ENCODE measurements at regions not wholly inside any gene's neighbourhood (a gene's known extent, or its start where the extent isn't known, plus 50 kb on each side); places are given as distances from the start of the nearest gene placed in this dataset.

- TF ChIP-seq CTCF (IDR thresholded peaks at IDR 0.05) (no peak), SIN3A (IDR thresholded peaks at IDR 0.05; ENCODE audit: borderline replicate concordance, insufficient read depth, low read depth, low read length) (no peak), POLR2AphosphoS5 (IDR thresholded peaks at IDR 0.05; ENCODE audit: low read depth, low read length) (no peak), TCF7L2 (IDR thresholded peaks at IDR 0.05; ENCODE audit: low read depth, low read length) (no peak)
- TF ChIP-seq, protein P1, sequence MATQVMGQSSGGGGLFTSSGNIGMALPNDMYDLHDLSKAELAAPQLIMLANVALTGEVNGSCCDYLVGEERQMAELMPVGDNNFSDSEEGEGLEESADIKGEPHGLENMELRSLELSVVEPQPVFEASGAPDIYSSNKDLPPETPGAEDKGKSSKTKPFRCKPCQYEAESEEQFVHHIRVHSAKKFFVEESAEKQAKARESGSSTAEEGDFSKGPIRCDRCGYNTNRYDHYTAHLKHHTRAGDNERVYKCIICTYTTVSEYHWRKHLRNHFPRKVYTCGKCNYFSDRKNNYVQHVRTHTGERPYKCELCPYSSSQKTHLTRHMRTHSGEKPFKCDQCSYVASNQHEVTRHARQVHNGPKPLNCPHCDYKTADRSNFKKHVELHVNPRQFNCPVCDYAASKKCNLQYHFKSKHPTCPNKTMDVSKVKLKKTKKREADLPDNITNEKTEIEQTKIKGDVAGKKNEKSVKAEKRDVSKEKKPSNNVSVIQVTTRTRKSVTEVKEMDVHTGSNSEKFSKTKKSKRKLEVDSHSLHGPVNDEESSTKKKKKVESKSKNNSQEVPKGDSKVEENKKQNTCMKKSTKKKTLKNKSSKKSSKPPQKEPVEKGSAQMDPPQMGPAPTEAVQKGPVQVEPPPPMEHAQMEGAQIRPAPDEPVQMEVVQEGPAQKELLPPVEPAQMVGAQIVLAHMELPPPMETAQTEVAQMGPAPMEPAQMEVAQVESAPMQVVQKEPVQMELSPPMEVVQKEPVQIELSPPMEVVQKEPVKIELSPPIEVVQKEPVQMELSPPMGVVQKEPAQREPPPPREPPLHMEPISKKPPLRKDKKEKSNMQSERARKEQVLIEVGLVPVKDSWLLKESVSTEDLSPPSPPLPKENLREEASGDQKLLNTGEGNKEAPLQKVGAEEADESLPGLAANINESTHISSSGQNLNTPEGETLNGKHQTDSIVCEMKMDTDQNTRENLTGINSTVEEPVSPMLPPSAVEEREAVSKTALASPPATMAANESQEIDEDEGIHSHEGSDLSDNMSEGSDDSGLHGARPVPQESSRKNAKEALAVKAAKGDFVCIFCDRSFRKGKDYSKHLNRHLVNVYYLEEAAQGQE (IDR thresholded peaks at IDR 0.05; ENCODE audit: insufficient read depth in 1 of 2, low read depth in 2 of 2, low read length in 1 of 2): no peak
These were observed 66.2 kb upstream of the GYPA start for GRCh38 chr4:144206711-144207110.
